H7 (cell line): ENCODE measurements at regions not wholly inside any gene's neighbourhood (a gene's known extent, or its start where the extent isn't known, plus 50 kb on each side); places are given as distances from the start of the nearest gene placed in this dataset.

Experiments used
- DNase-seq: peaks from one replicate; pipeline ENCODE4 v3.0.0; 2012
- H3K27me3 ChIP-seq: 2 replicates; pipeline ENCODE4 v1.6.0; 2011; ENCODE audit warnings: mild to moderate bottlenecking, low read length; ENCODE audit not compliant: control insufficient read depth, insufficient read depth
- H3K36me3 ChIP-seq: replicated peaks from 2 replicates; pipeline ENCODE4 v1.5.1; 2011; ENCODE audit warnings: low read length; ENCODE audit not compliant: control insufficient read depth, insufficient read depth
- H3K4me3 ChIP-seq: 2 replicates; pipeline ENCODE4 v1.5.1; 2011; ENCODE audit warnings: low read depth, mild to moderate bottlenecking, control low read depth, low read length, moderate library complexity; ENCODE audit not compliant: insufficient read depth

GRCh38 chr16:79972053-79972704 is 371.6 kb upstream of the MAF start:
- H3K4me3 ChIP-seq = no peak overlapping the region
- no peak for DNase-seq
- H3K36me3 ChIP-seq = no peaks in the 10 kb centered on the region
- H3K27me3 ChIP-seq = no peaks in the 10 kb centered on the region

- Histone ChIP-seq H3K4me3 (no peak overlapping the region), H3K36me3 (no peaks in the 10 kb centered on the region), H3K27me3 (no peaks in the 10 kb centered on the region)
- no peak for DNase-seq
Observed at GRCh38 chr16:79971237-79971572, 370.7 kb upstream of the MAF start.

GRCh38 chr16:79970551-79971236 is 370.2 kb upstream of the MAF start:
- no peak overlapping the region for H3K4me3 ChIP-seq
- no peaks in the 10 kb centered on the region for H3K36me3 ChIP-seq
- no peaks in the 10 kb centered on the region for H3K27me3 ChIP-seq
- no peak for DNase-seq

- Histone ChIP-seq H3K4me3 (no peak overlapping the region), H3K36me3 (no peaks in the 10 kb centered on the region), H3K27me3 (no peaks in the 10 kb centered on the region)
- DNase-seq = no peak
Observed at GRCh38 chr16:79970087-79970486, 369.6 kb upstream of the MAF start.

- Histone ChIP-seq H3K36me3 (no peaks in the 10 kb centered on the region), H3K4me3 (no peak overlapping the region), H3K27me3 (no peaks in the 10 kb centered on the region; the same call in 1 of the 2 replicates)
- no peak for DNase-seq
Observed at GRCh38 chr16:79969458-79969857, 368.9 kb upstream of the MAF start.

- Histone ChIP-seq H3K27me3 (no peaks in the 10 kb centered on the region; the same call in 1 of the 2 replicates), H3K4me3 (no peak overlapping the region), H3K36me3 (no peaks in the 10 kb centered on the region)
- DNase-seq = no peak
Observed at GRCh38 chr16:79966226-79966625, 365.7 kb upstream of the MAF start.

GRCh38 chr16:79965718-79966117 is 365.2 kb upstream of the MAF start:
- H3K27me3 ChIP-seq = no peaks in the 10 kb centered on the region; the same call in 1 of the 2 replicates
- no peak overlapping the region for H3K4me3 ChIP-seq
- H3K36me3 ChIP-seq = no peaks in the 10 kb centered on the region
- DNase-seq = no peak

- no peaks in the 10 kb centered on the region for H3K36me3 ChIP-seq
- H3K4me3 ChIP-seq = no peak overlapping the region
- DNase-seq = no peak
- no peaks in the 10 kb centered on the region; the same call in 1 of the 2 replicates for H3K27me3 ChIP-seq
Observed at GRCh38 chr16:79964104-79964503, 363.6 kb upstream of the MAF start.

- Histone ChIP-seq H3K4me3 (no peak overlapping the region), H3K36me3 (no peaks in the 10 kb centered on the region), H3K27me3 (no peaks in the 10 kb centered on the region; the same call in 1 of the 2 replicates)
- DNase-seq = no peak
Observed at GRCh38 chr16:79962962-79963361, 362.4 kb upstream of the MAF start.

- no peak for DNase-seq
- no peaks in the 10 kb centered on the region for H3K27me3 ChIP-seq
- H3K4me3 ChIP-seq = no peak overlapping the region
- no peaks in the 10 kb centered on the region for H3K36me3 ChIP-seq
Observed at GRCh38 chr16:79959226-79959625, 358.7 kb upstream of the MAF start.

- DNase-seq = no peak
- H3K4me3 ChIP-seq = no peak overlapping the region
- H3K36me3 ChIP-seq = no peaks in the 10 kb centered on the region
- no peaks in the 10 kb centered on the region for H3K27me3 ChIP-seq
Observed at GRCh38 chr16:79954921-79955705, 354.6 kb upstream of the MAF start.

- no peaks in the 10 kb centered on the region for H3K27me3 ChIP-seq
- H3K4me3 ChIP-seq = no peak overlapping the region
- DNase-seq = no peak
- no peaks in the 10 kb centered on the region for H3K36me3 ChIP-seq
Observed at GRCh38 chr16:79950932-79951719, 350.6 kb upstream of the MAF start.

- H3K4me3 ChIP-seq = no peak overlapping the region
- H3K36me3 ChIP-seq = no peaks in the 10 kb centered on the region
- no peaks in the 10 kb centered on the region for H3K27me3 ChIP-seq
- no peak for DNase-seq
Observed at GRCh38 chr16:79949417-79949816, 348.9 kb upstream of the MAF start.

- Histone ChIP-seq H3K27me3 (no peaks in the 10 kb centered on the region), H3K36me3 (no peaks in the 10 kb centered on the region), H3K4me3 (no peak overlapping the region)
- no peak for DNase-seq
Observed at GRCh38 chr16:79947771-79948170, 347.2 kb upstream of the MAF start.
